ENCODE measurements at regions not wholly inside any gene's neighbourhood (a gene's known extent, or its start where the extent isn't known, plus 50 kb on each side); places are given as distances from the start of the nearest gene placed in this dataset.

- H2AFZ ChIP-seq (replicated peaks; ENCODE audit: low read length, poor library complexity), result peak overlapping the region; percentile 59
Observed at GRCh38 chr13:90447034-90447733, 900.3 kb upstream of the MIR17HG start.

More at GRCh38 chr13:90447034-90447733, 900.3 kb upstream of the MIR17HG start:
- BruUV-seq (replicated peaks), result no TSS peak
- no peaks in the 10 kb centered on the region for H3K79me1 ChIP-seq (ENCODE audit: low read depth in 1 of 2, low read length in 2 of 2)
- no peak overlapping the region for H3K4me2 ChIP-seq (ENCODE audit: low read depth, low read length)
- no peak overlapping the region for H4K5ac ChIP-seq (ENCODE audit: low read depth, low read length)
- peak overlapping the region; percentile 82 for H2BK20ac ChIP-seq (ENCODE audit: low read depth, low read length)
- WGBS, 2 experiments (ENCODE audit: extremely low coverage in 2 of 2, insufficient read length in 1 of 2), result no CpG with 5 or more reads among the region's 2 CpGs
- peak overlapping the region; percentile 78 for H2BK120ac ChIP-seq (ENCODE audit: low read depth, low read length)
- no peaks in the 10 kb centered on the region for H3K27me3 ChIP-seq (ENCODE audit: control insufficient read depth, insufficient read depth, low read length)
- H3K9me3 ChIP-seq (ENCODE audit: control insufficient read depth, insufficient read depth, low read length), result no peaks in the 10 kb centered on the region
- no peak overlapping the region for H3K27ac ChIP-seq (ENCODE audit: insufficient read depth, low read length)
- TF ChIP-seq BHLHE40 (IDR thresholded peaks at IDR 0.05; ENCODE audit: low read depth, low read length) (no peak), RFX5 (IDR thresholded peaks at IDR 0.05; ENCODE audit: low read depth, low read length) (no peak), NFE2L2 (IDR thresholded peaks at IDR 0.05; ENCODE audit: low read depth, low read length) (no peak), POLR2A (IDR thresholded peaks at IDR 0.05; ENCODE audit: low read depth, low read length) (no peak), SMC3 (IDR thresholded peaks at IDR 0.05; ENCODE audit: low read depth, low read length) (no peak), CEBPB (IDR thresholded peaks at IDR 0.05; ENCODE audit: low read depth, low read length) (no peak), RCOR1 (IDR thresholded peaks at IDR 0.05; ENCODE audit: insufficient replicate concordance, low read length) (no peak), ELK1 (IDR thresholded peaks at IDR 0.05; ENCODE audit: borderline replicate concordance, low read depth, low read length) (no peak), CHD1 (IDR thresholded peaks at IDR 0.05; ENCODE audit: low read depth, low read length) (no peak), MXI1 (IDR thresholded peaks at IDR 0.05; ENCODE audit: borderline replicate concordance, low read depth, low read length) (no peak), MAFK (IDR thresholded peaks at IDR 0.05; ENCODE audit: low read depth, low read length) (no peak)
- H3K4me1 ChIP-seq (ENCODE audit: control insufficient read depth, insufficient read depth, low read length), result peaks cover 8% of the 10 kb centered on the region
- H2AK9ac ChIP-seq (replicated peaks; ENCODE audit: low read depth, low read length, poor library complexity), result peak overlapping the region; percentile 5
- in situ Hi-C loops (cut with MboI; ENCODE audit: low sequenced_read_pairs) (no loop called here), dilution Hi-C loops (cut with HindIII; ENCODE audit: low sequenced_read_pairs, unreplicated experiment) (no loop called here), intact Hi-C loops (cut with micrococcal nuclease) (no loop called here)
- peak overlapping the region; percentile 27; the same call in 1 of the 2 replicates for H3K18ac ChIP-seq (ENCODE audit: low read depth, low read length)
- peak overlapping the region; percentile 22 to 33; a peak in 3 of 4 replicates for H4K8ac ChIP-seq (ENCODE audit: low read depth in 2 of 2, low read length in 2 of 2)
- H3K9ac ChIP-seq (ENCODE audit: low read depth, low read length), result no peak overlapping the region
- no peaks in the 10 kb centered on the region for H4K20me1 ChIP-seq (ENCODE audit: insufficient read depth, low read length)
- H2AK5ac ChIP-seq (ENCODE audit: low read depth, low read length), result peak overlapping the region; percentile 93
- peaks cover 6% of the 10 kb centered on the region for H3K9me1 ChIP-seq (ENCODE audit: insufficient read depth, low read length)
- ChIA-PET CTCF (interaction anchor here (0.7 kb wide), 1 partner anchor 8 kb away, joined by 3 read pairs; no protein-coding TSS in a partner anchor), POLR2A (ENCODE audit: unreplicated experiment) (no interaction called here)
- ATAC-seq (ENCODE audit: low read depth) (no peak), DNase-seq (no peak)
- peak overlapping the region; percentile 87; the same call in 2 of the 3 replicates for H2BK15ac ChIP-seq (ENCODE audit: low read depth, low read length)
- no peaks in the 10 kb centered on the region for H3K36me3 ChIP-seq (ENCODE audit: control insufficient read depth, insufficient read depth, low read length)
- H3K4ac ChIP-seq (ENCODE audit: low read depth, low read length), result peak overlapping the region; percentile 66
- H2BK5ac ChIP-seq (ENCODE audit: low read depth, low read length, poor library complexity, severe bottlenecking), result peak overlapping the region; percentile 58
- H3K4me3 ChIP-seq (ENCODE audit: insufficient read depth, low read depth, low read length), result no peak overlapping the region
- peak overlapping the region; percentile 26; the same call in 1 of the 2 replicates for H3K23ac ChIP-seq (ENCODE audit: low read depth, low read length)
- H4K91ac ChIP-seq (ENCODE audit: insufficient read depth, low read depth, low read length), result peak overlapping the region; percentile 78
- peak overlapping the region; percentile 7; the same call in 1 of the 2 replicates for H3K14ac ChIP-seq (replicated peaks; ENCODE audit: low read depth, low read length)
- H3K56ac ChIP-seq (ENCODE audit: extremely low read depth, insufficient read depth, low read length), result no peak overlapping the region

All from IMR-90 (cell line).